22Rv1 (cell line): ENCODE measurements at regions not wholly inside any gene's neighbourhood (a gene's known extent, or its start where the extent isn't known, plus 50 kb on each side); places are given as distances from the start of the nearest gene placed in this dataset.

Experiments
- H3K27ac ChIP-seq: fragments of 450-650 bp; 2 replicates; pipeline ENCODE4 v1.5.1; 2017
- CTCF ChIP-seq: fragments of 450-650 bp; IDR thresholded peaks from 2 replicates; pipeline ENCODE4 v1.5.1; 2017; ENCODE audit warnings: mild to moderate bottlenecking
- ZFX ChIP-seq: fragments of 450-650 bp; IDR thresholded peaks from 2 replicates; pipeline ENCODE4 v1.6.1; 2017; ENCODE audit warnings: antibody characterized with exemption, borderline replicate concordance

GRCh38 chr11:33558097-33558496, 142.5 kb downstream of the C11orf91 start:
- TF ChIP-seq ZFX: no peak
- no peak overlapping the region for H3K27ac ChIP-seq

DNA sequence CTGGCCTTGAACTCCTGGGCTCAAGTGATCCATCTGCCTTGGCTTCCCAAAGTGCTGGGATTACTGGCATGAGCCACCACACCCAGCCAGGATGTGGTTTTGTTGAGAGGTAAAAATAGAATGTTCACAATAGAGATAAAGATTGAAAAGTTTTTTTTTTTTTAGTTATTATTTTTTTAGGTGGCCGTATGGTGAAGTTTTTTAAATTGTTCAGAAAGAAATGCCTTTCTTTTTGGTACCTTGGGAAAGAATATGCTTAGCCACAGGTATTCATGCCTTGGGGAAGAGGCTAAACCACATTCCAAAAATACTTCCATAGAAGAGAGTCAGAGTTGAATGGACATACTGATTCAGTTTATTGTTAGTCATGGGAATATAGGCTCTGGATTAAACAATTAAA, 143.4 kb downstream of the C11orf91 start:
- no peak overlapping the region for H3K27ac ChIP-seq
- TF ChIP-seq ZFX (no peak), CTCF (no peak)

DNA sequence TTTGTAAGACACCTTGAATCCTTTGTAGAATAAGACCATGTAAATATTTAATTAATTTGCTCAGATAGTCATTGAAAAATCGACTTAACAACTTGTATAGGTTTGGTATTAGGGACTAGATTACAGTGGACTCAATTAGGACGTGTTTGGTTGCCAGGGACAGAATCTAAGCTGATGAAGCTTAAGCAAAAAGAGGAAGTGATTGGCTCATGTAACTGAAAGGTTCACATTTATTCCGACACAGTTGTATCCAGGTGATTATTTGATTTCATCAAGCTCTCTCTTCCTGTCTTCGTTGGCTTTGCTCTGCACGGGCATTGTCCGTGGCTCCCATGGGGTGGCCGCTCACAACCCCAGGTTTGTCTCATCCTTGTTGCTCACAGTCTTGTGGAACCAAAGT, 146.4 kb downstream of the C11orf91 start:
- TF ChIP-seq CTCF: no peak
- H3K27ac ChIP-seq: no peak overlapping the region

- no peak overlapping the region for H3K27ac ChIP-seq
- TF ChIP-seq ZFX (no peak), CTCF (no peak)
Observed at GRCh38 chr11:33553486-33553885, 147.1 kb downstream of the C11orf91 start.

GRCh38 chr11:33552756-33553155, 147.9 kb downstream of the C11orf91 start:
- TF ChIP-seq ZFX: no peak
- TF ChIP-seq CTCF: no peak
- H3K27ac ChIP-seq: no peak overlapping the region

DNA sequence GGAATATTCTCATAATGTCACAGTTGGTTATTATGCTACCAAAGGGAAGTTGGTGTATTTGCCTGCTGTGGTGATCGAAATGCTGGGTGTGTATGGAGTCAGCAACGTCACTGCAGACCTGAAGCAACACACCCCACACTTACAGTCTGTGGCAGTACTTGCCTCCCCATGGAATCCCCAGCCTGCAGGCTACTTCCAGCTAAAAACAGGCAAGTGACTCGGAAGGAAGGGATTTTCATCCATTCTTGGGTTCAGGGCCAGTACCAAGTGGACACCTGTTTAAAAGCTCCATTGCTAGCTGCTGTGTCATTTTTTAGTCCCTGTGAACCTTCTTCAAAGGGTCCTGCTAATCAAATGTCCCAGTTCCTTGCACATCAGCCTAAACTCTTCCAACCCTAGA, 149.6 kb downstream of the C11orf91 start:
- no peak for TF ChIP-seq ZFX
- TF ChIP-seq CTCF: no peak
- H3K27ac ChIP-seq: no peak overlapping the region

- no peak overlapping the region for H3K27ac ChIP-seq
- TF ChIP-seq CTCF: no peak
- no peak for TF ChIP-seq ZFX
Observed at GRCh38 chr11:33549483-33549882, 151.1 kb downstream of the C11orf91 start.

DNA sequence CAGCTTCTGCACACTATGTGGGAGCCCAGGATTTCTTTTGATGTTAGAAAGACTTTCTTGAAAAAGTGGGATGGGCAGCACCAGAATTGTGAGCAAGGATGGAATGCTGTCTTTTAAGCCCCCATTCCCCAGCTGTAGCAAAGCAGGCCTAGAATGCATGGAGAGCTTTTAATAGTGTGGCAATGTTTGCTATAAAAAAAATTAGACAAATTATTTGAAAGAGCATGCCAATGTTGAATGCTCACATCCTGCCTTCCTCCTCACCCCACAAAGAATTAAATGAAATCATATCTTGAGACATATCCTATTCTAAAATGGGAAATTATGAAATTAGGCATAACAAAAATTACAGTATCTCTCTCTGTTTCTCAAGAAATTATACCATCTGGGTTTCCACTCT, 154.7 kb downstream of the C11orf91 start:
- no peak overlapping the region for H3K27ac ChIP-seq
- TF ChIP-seq ZFX (no peak), CTCF (no peak)
